HepG2 (cell line): ENCODE measurements at regions not wholly inside any gene's neighbourhood (a gene's known extent, or its start where the extent isn't known, plus 50 kb on each side); places are given as distances from the start of the nearest gene placed in this dataset.
A peak's percentile ranks its signal among the peaks of the same experiment; 100 is the strongest.

Experiments used
- ATAC-seq: fragments of 200-7000 bp; cut with Tn5 transposase; 3 replicates; pipeline ENCODE4 v1.9.1; 2020; ENCODE audit warnings: mild to moderate bottlenecking, moderate library complexity
- BruUV-seq: library from RNA; stranded (reverse); fragments of 400-500 nt; replicated peaks from 2 replicates; lab custom pipeline; 2021; lab: Mats Ljungman, UMichigan
- CTCF ChIA-PET: fragments of 300-600 bp; formaldehyde crosslinking; extraction: SDS; loops from one replicate; lab custom pipeline; 2021; ENCODE audit warnings: low total read pairs, inconsistent platforms, low intra/inter-chr PET ratio; lab: Yijun Ruan, JAX
- POLR2A ChIA-PET: fragments of 350-600 bp; sonication (Branson Sonifier 250); formaldehyde crosslinking; loops from one replicate; lab custom pipeline; 2020; ENCODE audit warnings: antibody characterized with exemption, inconsistent platforms; lab: Yijun Ruan, JAX
- DNase-seq: peaks from one replicate; pipeline ENCODE4 v3.0.0-alpha.2; 2015; ENCODE audit warnings: low spot score
- FAIRE-seq: peaks from 3 replicates; lab custom pipeline; 2011; peaks lifted over from hg19 to GRCh38; lab: Jason Lieb, UNC
- H2AFZ ChIP-seq: one replicate; pipeline ENCODE4 v1.6.1; 2011; ENCODE audit warnings: low read length, inconsistent platforms
- H3K27ac ChIP-seq: fragments of 300-600 bp; 3 replicates; pipeline ENCODE4 v1.8.0; 2011; ENCODE audit warnings: mixed run types, mild to moderate bottlenecking, mixed read lengths, low read length, inconsistent platforms; ENCODE audit not compliant: insufficient read depth; ENCODE audit errors: extremely low read length
- H3K27me3 ChIP-seq, 2 experiments: fragments of 200-600 bp in 1 of 2; 2 replicates in 1 of 2; 3 replicates in 1 of 2; pipeline versions ENCODE4 v1.6.0 to v1.8.0; 2011; ENCODE audit warnings: low read length in 2 of 2, mild to moderate bottlenecking in 2 of 2, moderate library complexity in 2 of 2, inconsistent platforms in 1 of 2; ENCODE audit not compliant: insufficient read depth in 2 of 2, control insufficient read depth in 1 of 2
- H3K36me3 ChIP-seq, 2 experiments: fragments of 200-600 bp in 1 of 2; replicated peaks in 1 of 2; 2 replicates in 1 of 2; 3 replicates in 1 of 2; pipeline versions ENCODE4 v1.5.1 to v1.8.0; 2011; ENCODE audit warnings: low read length in 2 of 2, inconsistent platforms in 1 of 2; ENCODE audit not compliant: insufficient read depth in 2 of 2, control insufficient read depth in 1 of 2
- H3K4me1 ChIP-seq: 2 replicates; pipeline ENCODE4 v1.5.1; 2012; ENCODE audit warnings: low read length, inconsistent platforms; ENCODE audit not compliant: insufficient read depth
- H3K4me2 ChIP-seq: 2 replicates; pipeline ENCODE4 v1.6.0; 2011; ENCODE audit warnings: low read depth, low read length, inconsistent platforms
- H3K4me3 ChIP-seq, 3 experiments: fragments of 200-600 bp in 1 of 3; sonication (generic), shearing (Covaris generic) in 1 of 3; replicated peaks in 1 of 3; 2 replicates each; pipeline ENCODE4 v1.5.1; 2011 to 2016; ENCODE audit warnings: low read length in 3 of 3, inconsistent platforms in 2 of 3, low read depth in 2 of 3, mild to moderate bottlenecking in 2 of 3, control low read depth in 1 of 3, mixed read lengths in 1 of 3; ENCODE audit not compliant: insufficient read depth in 1 of 3
- H3K79me2 ChIP-seq: one replicate; pipeline ENCODE4 v1.6.1; 2011; ENCODE audit warnings: low read length, inconsistent platforms; ENCODE audit not compliant: insufficient read depth
- H3K9ac ChIP-seq: 2 replicates; pipeline ENCODE4 v1.6.0; 2011; ENCODE audit warnings: mild to moderate bottlenecking, low read depth, low read length, inconsistent platforms; ENCODE audit not compliant: insufficient read depth
- H3K9me3 ChIP-seq: 2 replicates; pipeline ENCODE4 v1.5.1; 2012; ENCODE audit warnings: mild to moderate bottlenecking, low read length
- H4K20me1 ChIP-seq: 2 replicates; pipeline ENCODE4 v1.6.0; 2011; ENCODE audit warnings: inconsistent platforms, mild to moderate bottlenecking, low read length, moderate library complexity; ENCODE audit not compliant: insufficient read depth
- CHD2 ChIP-seq: IDR thresholded peaks from 2 replicates; pipeline ENCODE4 v1.6.1; 2011; ENCODE audit warnings: low read depth, low read length, improper control_type of control experiment
- FOXA1 ChIP-seq, 2 experiments: fragments of 450-650 bp in 1 of 2; sonication (generic) in 1 of 2; formaldehyde crosslinking in 1 of 2; IDR thresholded peaks; 2 replicates each; pipeline versions ENCODE4 v1.4.0 to v1.6.1; 2016 to 2020; ENCODE audit warnings: missing genetic modification reagents in 1 of 2
- HES4 ChIP-seq: sonication (generic); formaldehyde crosslinking; IDR thresholded peaks from 2 replicates; pipeline ENCODE4 v1.9.0; 2021; ENCODE audit warnings: mild to moderate bottlenecking, missing genetic modification reagents, borderline replicate concordance
- IRF1 ChIP-seq: sonication (generic); formaldehyde crosslinking; IDR thresholded peaks from 2 replicates; pipeline ENCODE4 v1.4.0; 2020; ENCODE audit warnings: low read depth, mild to moderate bottlenecking, missing genetic modification reagents
- MLLT10 ChIP-seq: sonication (generic); formaldehyde crosslinking; IDR thresholded peaks from 2 replicates; pipeline ENCODE4 v1.4.0; 2020; ENCODE audit warnings: missing genetic modification reagents
- MTF2 ChIP-seq: sonication (generic); formaldehyde crosslinking; IDR thresholded peaks from 2 replicates; pipeline ENCODE4 v1.5.0; 2020; ENCODE audit warnings: missing genetic modification reagents, borderline replicate concordance
- SOX5 ChIP-seq: IDR thresholded peaks from 2 replicates; pipeline ENCODE4 v1.6.1; 2016; ENCODE audit warnings: borderline replicate concordance
- SOX6 ChIP-seq, 2 experiments: fragments of 450-650 bp in 1 of 2; sonication (generic) in 1 of 2; formaldehyde crosslinking in 1 of 2; IDR thresholded peaks; 2 replicates each; pipeline versions ENCODE4 v1.4.0 to v1.6.1; 2017 to 2020; ENCODE audit warnings: antibody characterized with exemption in 1 of 2, mild to moderate bottlenecking in 1 of 2, missing genetic modification reagents in 1 of 2
- TBL1XR1 ChIP-seq: fragments of 150-350 bp; IDR thresholded peaks from 2 replicates; pipeline ENCODE4 v1.6.1; 2014; ENCODE audit warnings: borderline replicate concordance, low read length; ENCODE audit not compliant: partially characterized antibody
- U2AF2 ChIP-seq: fragments of 200-400 bp; formaldehyde crosslinking; IDR thresholded peaks from 2 replicates; pipeline ENCODE4 v1.6.1; 2017; ENCODE audit warnings: low read depth, mild to moderate bottlenecking, low read length
- ZNF205 ChIP-seq: IDR thresholded peaks from 2 replicates; pipeline ENCODE4 v1.6.1; 2018; ENCODE audit warnings: missing biosample characterization, missing genetic modification reagents
- ZNF207 ChIP-seq: fragments of 450-650 bp; IDR thresholded peaks from 2 replicates; pipeline ENCODE4 v1.6.1; 2016; ENCODE audit warnings: antibody characterized with exemption, borderline replicate concordance
- ZNF280D ChIP-seq: sonication (generic); formaldehyde crosslinking; IDR thresholded peaks from 2 replicates; pipeline ENCODE4 v1.5.1; 2020; ENCODE audit warnings: mild to moderate bottlenecking, missing genetic modification reagents
- ZNF510 ChIP-seq: sonication (generic); formaldehyde crosslinking; IDR thresholded peaks from 2 replicates; pipeline ENCODE4 v1.4.0; 2020; ENCODE audit warnings: low read depth, mild to moderate bottlenecking, missing genetic modification reagents
- ZNF747 ChIP-seq: sonication (generic); formaldehyde crosslinking; IDR thresholded peaks from 2 replicates; pipeline ENCODE4 v1.8.1; 2023; ENCODE audit warnings: missing genetic modification reagents, mild to moderate bottlenecking, borderline replicate concordance
- ZNF841 ChIP-seq: sonication (generic); formaldehyde crosslinking; IDR thresholded peaks from 2 replicates; pipeline ENCODE4 v1.8.1; 2023; ENCODE audit warnings: missing genetic modification reagents, borderline replicate concordance
- ZSCAN31 ChIP-seq: sonication (generic); formaldehyde crosslinking; IDR thresholded peaks from 2 replicates; pipeline ENCODE4 v1.5.0; 2020; ENCODE audit warnings: low read depth, mild to moderate bottlenecking, missing genetic modification reagents
- WGBS: methylation state at CpG from one replicate; pipeline ENCODE4 v1.1.6; 2017; ENCODE audit warnings: low lambda C conversion rate; 5-methylcytosine and 5-hydroxymethylcytosine counted together
- in situ Hi-C: cut with HindIII; loops from 2 replicates; pipeline ENCODE4 v1.10.0; 2017; ENCODE audit warnings: low pct_unique_long_range_greater_than_20kb; ENCODE audit not compliant: extremely low pct_ligation_motif_present
- intact Hi-C: fragments of 100-400 bp; cut with micrococcal nuclease; formaldehyde crosslinking; loops from one replicate; pipeline ENCODE4 v1.10.0; 2022; ENCODE audit not compliant: unreplicated experiment
- TF ChIP-seq, protein P1 (sequence below): sonication (generic); formaldehyde crosslinking; IDR thresholded peaks from 2 replicates; pipeline ENCODE4 v1.5.0; 2020; ENCODE audit warnings: missing genetic modification reagents
- TF ChIP-seq, protein P2 (sequence below): sonication (generic); formaldehyde crosslinking; IDR thresholded peaks from 2 replicates; pipeline ENCODE4 v1.4.0; 2020; ENCODE audit warnings: mild to moderate bottlenecking, missing genetic modification reagents

GRCh38 chr14:49479432-49479831, 106.7 kb downstream of the RPS29 start:
- no peaks in the 10 kb centered on the region for H3K27me3 ChIP-seq
- H3K9ac ChIP-seq, result no peak overlapping the region
- POLR2A ChIA-PET, result no interaction called here
- BruUV-seq, result no TSS peak
- H4K20me1 ChIP-seq, result no peaks in the 10 kb centered on the region
- intact Hi-C loops (no loop called here), in situ Hi-C loops (no loop called here)
- CTCF ChIA-PET, result no interaction called here
- WGBS, result 0% methylated on average over 5 of the region's 5 CpGs
- ATAC-seq (peak; percentile 90), FAIRE-seq (peak; percentile 69), DNase-seq (peak; percentile 33)
- no peaks in the 10 kb centered on the region for H3K36me3 ChIP-seq
- peaks cover 26% of the 10 kb centered on the region for H3K4me1 ChIP-seq
- H3K79me2 ChIP-seq, result no peaks in the 10 kb centered on the region
- H2AFZ ChIP-seq, result no peak overlapping the region
- H3K9me3 ChIP-seq, result peaks cover 11% of the 10 kb centered on the region; the same call in 1 of the 2 replicates
- no peak overlapping the region for H3K4me3 ChIP-seq
- no peak overlapping the region for H3K27ac ChIP-seq
- peak overlapping the region; percentile 38 for H3K4me2 ChIP-seq
- no peak for TF ChIP-seq IRF1
- no peak for TF ChIP-seq U2AF2
- TF ChIP-seq MTF2 (CRISPR knock-in tag), result no peak
- no peak for TF ChIP-seq MLLT10 (CRISPR knock-in tag)
- TF ChIP-seq ZNF280D (CRISPR knock-in tag), result no peak
- TF ChIP-seq, protein P1, sequence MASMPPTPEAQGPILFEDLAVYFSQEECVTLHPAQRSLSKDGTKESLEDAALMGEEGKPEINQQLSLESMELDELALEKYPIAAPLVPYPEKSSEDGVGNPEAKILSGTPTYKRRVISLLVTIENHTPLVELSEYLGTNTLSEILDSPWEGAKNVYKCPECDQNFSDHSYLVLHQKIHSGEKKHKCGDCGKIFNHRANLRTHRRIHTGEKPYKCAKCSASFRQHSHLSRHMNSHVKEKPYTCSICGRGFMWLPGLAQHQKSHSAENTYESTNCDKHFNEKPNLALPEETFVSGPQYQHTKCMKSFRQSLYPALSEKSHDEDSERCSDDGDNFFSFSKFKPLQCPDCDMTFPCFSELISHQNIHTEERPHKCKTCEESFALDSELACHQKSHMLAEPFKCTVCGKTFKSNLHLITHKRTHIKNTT (CRISPR knock-in tag), result no peak
- no peak for TF ChIP-seq ZNF841
- TF ChIP-seq ZSCAN31 (CRISPR knock-in tag), result no peak
- no peak for TF ChIP-seq CHD2
- TF ChIP-seq SOX5 (CRISPR knock-in tag), result peak; percentile 28; the same call in 1 of the 2 replicates
- no peak for TF ChIP-seq ZNF747 (CRISPR knock-in tag)
- peak; percentile 97 for TF ChIP-seq ZNF205 (CRISPR knock-in tag)
- no peak for TF ChIP-seq ZNF207
- TF ChIP-seq, protein P2, sequence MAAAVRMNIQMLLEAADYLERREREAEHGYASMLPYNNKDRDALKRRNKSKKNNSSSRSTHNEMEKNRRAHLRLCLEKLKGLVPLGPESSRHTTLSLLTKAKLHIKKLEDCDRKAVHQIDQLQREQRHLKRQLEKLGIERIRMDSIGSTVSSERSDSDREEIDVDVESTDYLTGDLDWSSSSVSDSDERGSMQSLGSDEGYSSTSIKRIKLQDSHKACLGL (CRISPR knock-in tag), result no peak
- TF ChIP-seq ZNF510 (CRISPR knock-in tag), result no peak
- TF ChIP-seq FOXA1 (IDR thresholded peaks at IDR 0.05), result no peak
- TF ChIP-seq FOXA1 (CRISPR knock-in tag; IDR thresholded peaks at IDR 0.05), result 0 out of 2 replicates have a peak, but pooled peaks have one; percentile 5
- no peak for TF ChIP-seq SOX6 (IDR thresholded peaks at IDR 0.05)
- peak; percentile 6; the same call in 1 of the 2 replicates for TF ChIP-seq SOX6 (CRISPR knock-in tag; IDR thresholded peaks at IDR 0.05)
- TF ChIP-seq HES4 (CRISPR knock-in tag), result no peak
- no peak for TF ChIP-seq TBL1XR1
